HEK293 (cell line): ENCODE measurements at regions not wholly inside any gene's neighbourhood (a gene's known extent, or its start where the extent isn't known, plus 50 kb on each side); places are given as distances from the start of the nearest gene placed in this dataset.

Experiments
- CTCF ChIA-PET: fragments of 350-600 bp; formaldehyde crosslinking; extraction: SDS; loops from one replicate; lab custom pipeline; 2021; ENCODE audit warnings: antibody characterized with exemption; lab: Yijun Ruan, JAX
- POLR2A ChIA-PET: fragments of 300-600 bp; formaldehyde crosslinking; extraction: SDS; loops from one replicate; lab custom pipeline; 2020; ENCODE audit warnings: antibody characterized with exemption, inconsistent platforms; lab: Yijun Ruan, JAX
- H3K27ac ChIP-seq: fragments of 200-500 bp; sonication (Bioruptor generic); 2 replicates; pipeline ENCODE4 v1.5.1; 2014; ENCODE audit warnings: low read depth, low read length, control low read depth, inconsistent platforms; ENCODE audit errors: extremely low read depth
- H3K36me3 ChIP-seq, 2 experiments: fragments of 200-500 bp in 1 of 2; sonication (Bioruptor generic) in 1 of 2; 1 replicate in 1 of 2; 2 replicates in 1 of 2; pipeline ENCODE4 v1.5.1; 2014 to 2017; ENCODE audit warnings: inconsistent platforms in 2 of 2, low read length in 2 of 2; ENCODE audit not compliant: control insufficient read depth in 2 of 2, insufficient read depth in 1 of 2
- H3K4me1 ChIP-seq: fragments of 200-500 bp; sonication (Bioruptor generic); 2 replicates; pipeline ENCODE4 v1.5.1; 2014; ENCODE audit warnings: mild to moderate bottlenecking, low read length, inconsistent platforms; ENCODE audit not compliant: control insufficient read depth, insufficient read depth
- H3K4me3 ChIP-seq: 2 replicates; pipeline ENCODE4 v1.5.1; 2011; ENCODE audit warnings: low read depth, mild to moderate bottlenecking, control low read depth, low read length, moderate library complexity
- H3K9me3 ChIP-seq: fragments of 200-500 bp; sonication (Bioruptor generic); 2 replicates; pipeline ENCODE4 v1.5.1; 2014; ENCODE audit warnings: low read depth, low read length, inconsistent platforms; ENCODE audit not compliant: control insufficient read depth, insufficient read depth
- BCL11A ChIP-seq: fragments of 450-650 bp; formaldehyde crosslinking; IDR thresholded peaks from 2 replicates; pipeline ENCODE4 v1.5.1; 2016; ENCODE audit warnings: low read depth, missing biosample characterization, missing genetic modification characterization
- EGR2 ChIP-seq: fragments of 450-650 bp; formaldehyde crosslinking; IDR thresholded peaks from 2 replicates; pipeline ENCODE4 v1.5.1; 2016; ENCODE audit warnings: low read depth, missing biosample characterization, missing genetic modification characterization
- GLI2 ChIP-seq: fragments of 450-650 bp; formaldehyde crosslinking; IDR thresholded peaks from 2 replicates; pipeline ENCODE4; 2017; ENCODE audit warnings: missing biosample characterization, missing genetic modification characterization, low read depth, borderline replicate concordance
- HOXD13 ChIP-seq: sonication (generic); formaldehyde crosslinking; IDR thresholded peaks from 2 replicates; pipeline ENCODE4 v1.8.0; 2022; ENCODE audit warnings: missing genetic modification reagents, borderline replicate concordance
- MYNN ChIP-seq: fragments of 450-650 bp; formaldehyde crosslinking; IDR thresholded peaks from 2 replicates; pipeline ENCODE4 v1.5.1; 2016; ENCODE audit warnings: missing biosample characterization, missing genetic modification characterization, borderline replicate concordance
- MZF1 ChIP-seq: fragments of 450-650 bp; formaldehyde crosslinking; IDR thresholded peaks from 2 replicates; pipeline ENCODE4 v1.5.1; 2017; ENCODE audit warnings: missing biosample characterization, missing genetic modification characterization, borderline replicate concordance
- RBAK ChIP-seq: fragments of 450-650 bp; formaldehyde crosslinking; IDR thresholded peaks from 2 replicates; pipeline ENCODE4 v1.5.1; 2016; ENCODE audit warnings: missing biosample characterization, missing genetic modification characterization
- YY1 ChIP-seq: fragments of 450-650 bp; formaldehyde crosslinking; IDR thresholded peaks from 2 replicates; pipeline ENCODE4 v1.5.1; 2018; ENCODE audit warnings: missing biosample characterization, missing genetic modification characterization
- ZFP3 ChIP-seq: fragments of 450-650 bp; formaldehyde crosslinking; IDR thresholded peaks from 2 replicates; pipeline ENCODE4 v1.5.1; 2016; ENCODE audit warnings: low read depth, missing biosample characterization, missing genetic modification characterization
- ZNF175 ChIP-seq: fragments of 450-650 bp; formaldehyde crosslinking; IDR thresholded peaks from 2 replicates; pipeline ENCODE4 v1.5.1; 2016; ENCODE audit warnings: missing biosample characterization, missing genetic modification characterization
- ZNF223 ChIP-seq: fragments of 450-650 bp; formaldehyde crosslinking; IDR thresholded peaks from 2 replicates; pipeline ENCODE4 v1.5.1; 2016; ENCODE audit warnings: missing biosample characterization, missing genetic modification characterization
- ZNF23 ChIP-seq: fragments of 450-650 bp; formaldehyde crosslinking; IDR thresholded peaks from 2 replicates; pipeline ENCODE4 v1.5.1; 2016; ENCODE audit warnings: missing biosample characterization, missing genetic modification characterization, borderline replicate concordance
- ZNF311 ChIP-seq: fragments of 450-650 bp; formaldehyde crosslinking; IDR thresholded peaks from 2 replicates; pipeline ENCODE4 v1.5.1; 2017; ENCODE audit warnings: missing biosample characterization, missing genetic modification characterization, borderline replicate concordance
- ZNF341 ChIP-seq: fragments of 450-650 bp; formaldehyde crosslinking; IDR thresholded peaks from 2 replicates; pipeline ENCODE4; 2016; ENCODE audit warnings: low read depth, missing biosample characterization, missing genetic modification characterization
- ZNF354C ChIP-seq: fragments of 450-650 bp; formaldehyde crosslinking; IDR thresholded peaks from 2 replicates; pipeline ENCODE4 v1.5.1; 2016; ENCODE audit warnings: missing biosample characterization, missing genetic modification characterization, low read depth, borderline replicate concordance
- ZNF521 ChIP-seq: fragments of 450-650 bp; formaldehyde crosslinking; IDR thresholded peaks from 2 replicates; pipeline ENCODE4 v1.5.1; 2017; ENCODE audit warnings: missing biosample characterization, mild to moderate bottlenecking, missing genetic modification characterization
- ZNF548 ChIP-seq: fragments of 450-650 bp; formaldehyde crosslinking; IDR thresholded peaks from 2 replicates; pipeline ENCODE4 v1.5.1; 2016; ENCODE audit warnings: missing biosample characterization, missing genetic modification characterization
- ZNF561 ChIP-seq: fragments of 450-650 bp; IDR thresholded peaks from 2 replicates; pipeline ENCODE4 v1.5.1; 2018; ENCODE audit warnings: missing biosample characterization, missing genetic modification characterization, borderline replicate concordance
- ZNF610 ChIP-seq: fragments of 450-650 bp; formaldehyde crosslinking; IDR thresholded peaks from 2 replicates; pipeline ENCODE4 v1.5.1; 2016; ENCODE audit warnings: missing biosample characterization, missing genetic modification characterization, borderline replicate concordance
- ZXDB ChIP-seq: fragments of 450-650 bp; formaldehyde crosslinking; IDR thresholded peaks from 2 replicates; pipeline ENCODE4 v1.5.1; 2016; ENCODE audit warnings: missing biosample characterization, missing genetic modification characterization
- TF ChIP-seq, protein P1 (sequence below): fragments of 450-650 bp; IDR thresholded peaks from 2 replicates; pipeline ENCODE4 v1.5.1; 2018; ENCODE audit warnings: missing biosample characterization, missing genetic modification characterization
- TF ChIP-seq, protein P2 (sequence below): fragments of 450-650 bp; formaldehyde crosslinking; IDR thresholded peaks from 2 replicates; pipeline ENCODE4 v1.5.1; 2017; ENCODE audit warnings: missing biosample characterization, missing genetic modification characterization
- TF ChIP-seq, protein P3 (sequence below): fragments of 450-650 bp; formaldehyde crosslinking; IDR thresholded peaks from 2 replicates; pipeline ENCODE4 v1.5.1; 2017; ENCODE audit warnings: missing biosample characterization, missing genetic modification characterization
- TF ChIP-seq, protein P4 (sequence below): fragments of 450-650 bp; formaldehyde crosslinking; IDR thresholded peaks from 2 replicates; pipeline ENCODE4 v1.5.1; 2016; ENCODE audit warnings: missing biosample characterization, missing genetic modification characterization

DNA sequence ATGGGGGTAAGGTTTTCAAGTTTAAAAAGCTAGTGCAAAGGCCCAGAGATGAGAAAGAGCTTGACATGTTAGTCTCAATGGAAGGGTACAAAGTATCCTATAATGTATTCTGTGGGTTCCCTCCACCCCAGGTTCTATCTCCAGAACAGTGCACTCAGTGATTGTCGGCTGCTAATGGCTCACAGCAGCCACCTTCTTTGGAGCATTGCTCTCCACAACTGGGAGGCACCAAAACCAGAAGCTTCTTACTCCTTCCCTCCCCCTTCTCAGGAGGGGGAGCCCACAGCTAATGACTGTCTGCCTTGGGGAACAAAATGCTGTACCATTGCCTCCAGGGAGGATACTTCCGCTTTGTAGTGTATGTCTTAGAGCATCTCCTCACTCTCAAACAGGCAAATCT lies 439.4 kb upstream of the RBMS3 start:
- no peaks in the 10 kb centered on the region for H3K36me3 ChIP-seq
- POLR2A ChIA-PET = no interaction called here
- no peak for TF ChIP-seq GLI2 (tag by site-specific recombination)
- TF ChIP-seq ZNF175 (tag by site-specific recombination) = no peak
- no peak for TF ChIP-seq YY1 (tag by site-specific recombination)
- no peak for TF ChIP-seq MZF1 (tag by site-specific recombination)
- no peak for TF ChIP-seq EGR2 (tag by site-specific recombination)
- no peak for TF ChIP-seq ZNF311 (tag by site-specific recombination)
- TF ChIP-seq MYNN (tag by site-specific recombination) = no peak
- TF ChIP-seq ZNF548 (tag by site-specific recombination) = no peak
- TF ChIP-seq ZFP3 (tag by site-specific recombination) = no peak
- TF ChIP-seq ZNF354C (tag by site-specific recombination) = no peak
- no peak for TF ChIP-seq ZNF521 (tag by site-specific recombination)
- TF ChIP-seq, protein P1, sequence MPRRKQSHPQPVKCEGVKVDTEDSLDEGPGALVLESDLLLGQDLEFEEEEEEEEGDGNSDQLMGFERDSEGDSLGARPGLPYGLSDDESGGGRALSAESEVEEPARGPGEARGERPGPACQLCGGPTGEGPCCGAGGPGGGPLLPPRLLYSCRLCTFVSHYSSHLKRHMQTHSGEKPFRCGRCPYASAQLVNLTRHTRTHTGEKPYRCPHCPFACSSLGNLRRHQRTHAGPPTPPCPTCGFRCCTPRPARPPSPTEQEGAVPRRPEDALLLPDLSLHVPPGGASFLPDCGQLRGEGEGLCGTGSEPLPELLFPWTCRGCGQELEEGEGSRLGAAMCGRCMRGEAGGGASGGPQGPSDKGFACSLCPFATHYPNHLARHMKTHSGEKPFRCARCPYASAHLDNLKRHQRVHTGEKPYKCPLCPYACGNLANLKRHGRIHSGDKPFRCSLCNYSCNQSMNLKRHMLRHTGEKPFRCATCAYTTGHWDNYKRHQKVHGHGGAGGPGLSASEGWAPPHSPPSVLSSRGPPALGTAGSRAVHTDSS (tag by site-specific recombination) = no peak
- TF ChIP-seq, protein P2, sequence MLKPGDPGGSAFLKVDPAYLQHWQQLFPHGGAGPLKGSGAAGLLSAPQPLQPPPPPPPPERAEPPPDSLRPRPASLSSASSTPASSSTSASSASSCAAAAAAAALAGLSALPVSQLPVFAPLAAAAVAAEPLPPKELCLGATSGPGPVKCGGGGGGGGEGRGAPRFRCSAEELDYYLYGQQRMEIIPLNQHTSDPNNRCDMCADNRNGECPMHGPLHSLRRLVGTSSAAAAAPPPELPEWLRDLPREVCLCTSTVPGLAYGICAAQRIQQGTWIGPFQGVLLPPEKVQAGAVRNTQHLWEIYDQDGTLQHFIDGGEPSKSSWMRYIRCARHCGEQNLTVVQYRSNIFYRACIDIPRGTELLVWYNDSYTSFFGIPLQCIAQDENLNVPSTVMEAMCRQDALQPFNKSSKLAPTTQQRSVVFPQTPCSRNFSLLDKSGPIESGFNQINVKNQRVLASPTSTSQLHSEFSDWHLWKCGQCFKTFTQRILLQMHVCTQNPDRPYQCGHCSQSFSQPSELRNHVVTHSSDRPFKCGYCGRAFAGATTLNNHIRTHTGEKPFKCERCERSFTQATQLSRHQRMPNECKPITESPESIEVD (tag by site-specific recombination) = no peak
- no peaks in the 10 kb centered on the region for H3K4me1 ChIP-seq
- H3K27ac ChIP-seq = no peak overlapping the region
- CTCF ChIA-PET = interaction anchor here (0.6 to 0.9 kb wide), 2 partner anchors 364 to 625 kb away, joined by 3 to 4 read pairs; no protein-coding TSS in a partner anchor
- no peak overlapping the region for H3K4me3 ChIP-seq
- H3K9me3 ChIP-seq = no peaks in the 10 kb centered on the region

DNA sequence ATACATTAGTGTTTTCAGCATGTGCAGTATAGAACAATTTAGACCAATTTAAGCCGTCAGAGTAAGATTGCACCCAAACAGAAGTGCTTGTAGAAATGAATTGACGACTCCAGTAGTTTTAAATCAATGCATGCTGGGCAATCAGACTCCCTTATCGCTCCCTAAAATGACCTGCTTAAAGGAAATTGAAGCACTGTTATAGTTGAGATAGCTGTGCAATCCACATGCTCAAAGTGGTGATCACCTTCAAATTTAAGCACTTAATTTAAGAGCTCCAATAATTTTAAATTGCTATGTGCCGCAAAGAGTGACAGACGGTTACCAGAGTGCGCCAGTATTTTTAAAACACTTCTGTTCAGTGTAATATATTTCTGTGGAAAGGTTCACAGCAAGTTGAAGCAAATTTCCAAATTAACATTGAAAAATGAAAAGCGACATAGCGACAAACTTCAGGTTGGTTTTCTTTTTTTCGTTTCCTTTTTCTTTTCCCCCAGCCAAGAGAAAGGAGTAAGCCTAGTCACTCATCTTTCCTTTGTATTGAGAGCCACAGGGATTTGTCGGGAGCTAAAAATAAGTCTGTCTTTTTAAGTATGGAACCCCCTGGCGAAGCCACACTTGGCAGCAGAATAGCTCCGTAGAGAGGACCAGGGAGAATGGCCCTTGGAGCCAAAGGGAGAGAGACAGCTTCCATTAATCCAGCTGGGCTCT lies 436.4 kb upstream of the RBMS3 start:
- Histone ChIP-seq H3K9me3 (no peaks in the 10 kb centered on the region), H3K27ac (no peak overlapping the region), H3K4me1 (no peaks in the 10 kb centered on the region), H3K4me3 (no peak overlapping the region), H3K36me3 (no peaks in the 10 kb centered on the region)
- ChIA-PET POLR2A (no interaction called here), CTCF (no interaction called here)
- no peak for TF ChIP-seq ZNF175 (tag by site-specific recombination)
- TF ChIP-seq, protein P3, sequence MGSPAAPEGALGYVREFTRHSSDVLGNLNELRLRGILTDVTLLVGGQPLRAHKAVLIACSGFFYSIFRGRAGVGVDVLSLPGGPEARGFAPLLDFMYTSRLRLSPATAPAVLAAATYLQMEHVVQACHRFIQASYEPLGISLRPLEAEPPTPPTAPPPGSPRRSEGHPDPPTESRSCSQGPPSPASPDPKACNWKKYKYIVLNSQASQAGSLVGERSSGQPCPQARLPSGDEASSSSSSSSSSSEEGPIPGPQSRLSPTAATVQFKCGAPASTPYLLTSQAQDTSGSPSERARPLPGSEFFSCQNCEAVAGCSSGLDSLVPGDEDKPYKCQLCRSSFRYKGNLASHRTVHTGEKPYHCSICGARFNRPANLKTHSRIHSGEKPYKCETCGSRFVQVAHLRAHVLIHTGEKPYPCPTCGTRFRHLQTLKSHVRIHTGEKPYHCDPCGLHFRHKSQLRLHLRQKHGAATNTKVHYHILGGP = no peak
- TF ChIP-seq HOXD13 = no peak

DNA sequence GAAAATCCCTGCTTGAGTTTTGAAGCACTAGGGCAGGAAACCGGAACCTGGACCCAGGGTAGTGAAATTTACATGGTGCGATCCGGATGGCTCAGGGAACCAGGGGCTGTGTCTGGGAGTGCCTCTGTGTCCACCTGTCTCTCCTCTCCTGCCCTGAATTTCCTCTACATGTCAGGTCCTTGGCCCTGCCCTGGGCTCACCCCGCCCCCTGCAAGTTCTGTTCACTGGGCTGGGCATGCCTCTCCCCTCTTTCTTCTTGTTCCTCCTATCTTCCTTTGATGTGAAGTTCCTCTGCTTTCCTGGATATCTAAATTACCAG lies 435.9 kb upstream of the RBMS3 start:
- POLR2A ChIA-PET = no interaction called here
- Histone ChIP-seq H3K4me1 (no peaks in the 10 kb centered on the region), H3K27ac (no peak overlapping the region), H3K36me3 (no peaks in the 10 kb centered on the region), H3K9me3 (no peaks in the 10 kb centered on the region), H3K4me3 (no peak overlapping the region)
- CTCF ChIA-PET = no interaction called here
- TF ChIP-seq ZNF23 (tag by site-specific recombination) (no peak), BCL11A (tag by site-specific recombination) (no peak), RBAK (tag by site-specific recombination) (no peak), ZXDB (tag by site-specific recombination) (no peak), ZNF548 (tag by site-specific recombination) (no peak), ZNF610 (tag by site-specific recombination) (no peak), ZNF341 (tag by site-specific recombination) (no peak), ZNF561 (no peak), ZNF354C (tag by site-specific recombination) (no peak), ZNF223 (tag by site-specific recombination) (no peak)
- TF ChIP-seq, protein P4, sequence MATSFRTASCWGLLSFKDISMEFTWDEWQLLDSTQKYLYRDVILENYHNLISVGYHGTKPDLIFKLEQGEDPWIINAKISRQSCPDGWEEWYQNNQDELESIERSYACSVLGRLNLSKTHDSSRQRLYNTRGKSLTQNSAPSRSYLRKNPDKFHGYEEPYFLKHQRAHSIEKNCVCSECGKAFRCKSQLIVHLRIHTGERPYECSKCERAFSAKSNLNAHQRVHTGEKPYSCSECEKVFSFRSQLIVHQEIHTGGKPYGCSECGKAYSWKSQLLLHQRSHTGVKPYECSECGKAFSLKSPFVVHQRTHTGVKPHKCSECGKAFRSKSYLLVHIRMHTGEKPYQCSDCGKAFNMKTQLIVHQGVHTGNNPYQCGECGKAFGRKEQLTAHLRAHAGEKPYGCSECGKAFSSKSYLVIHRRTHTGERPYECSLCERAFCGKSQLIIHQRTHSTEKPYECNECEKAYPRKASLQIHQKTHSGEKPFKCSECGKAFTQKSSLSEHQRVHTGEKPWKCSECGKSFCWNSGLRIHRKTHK (tag by site-specific recombination) = no peak
